Left cardiac atrium (tissue), 4 donors: ENCODE measurements at regions not wholly inside any gene's neighbourhood (a gene's known extent, or its start where the extent isn't known, plus 50 kb on each side); places are given as distances from the start of the nearest gene placed in this dataset.

Experiments used
- ATAC-seq, 2 donors: fragments of 200-7000 bp; cut with Tn5 transposase; one replicate each; pipeline ENCODE4 v1.9.1; 2020; ENCODE audit warnings: mild to moderate bottlenecking in 2 of 2, moderate library complexity in 2 of 2
- DNase-seq: peaks from one replicate; pipeline ENCODE4 v3.0.0-alpha.2; 2020
- intact Hi-C, 2 donors: fragments of 100-400 bp; cut with DNase I; formaldehyde crosslinking; loops; one replicate each; pipeline versions ENCODE4 v1.14.1 to v1.15.1; 2022 to 2023
- donor health status: DM: no; HTN: yes; CAD: no.
- donor health status: DM: no; HTN: yes; CAD: no; lungs with severe emphysema.
- donor health status: DM: yes; HTN: yes; CAD: no.
- donor health status: Dilated cardiomyopathy.

DNA sequence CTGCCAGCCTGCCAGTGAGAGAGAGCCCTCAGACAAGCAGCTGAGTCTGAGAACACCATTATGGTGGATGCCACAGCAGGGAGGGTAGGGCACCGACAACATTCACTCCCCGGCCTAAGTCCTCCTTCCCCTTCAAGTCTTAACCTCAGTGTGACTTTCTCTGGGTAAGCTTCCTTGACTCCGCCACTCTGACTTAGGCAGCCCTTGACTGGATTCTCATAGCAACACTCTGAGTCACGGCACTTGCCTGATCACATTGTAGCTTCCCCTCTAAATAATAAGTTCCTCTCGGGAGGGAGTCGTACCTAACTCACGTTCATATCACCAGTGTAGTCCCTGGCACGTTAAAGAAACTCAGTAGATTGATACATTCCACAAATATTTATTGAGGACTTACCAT lies 180.5 kb downstream of the FOXB1 start:
- intact Hi-C loops: loop anchor here in 1 of 2 donors (10.0 kb wide), 1 partner anchor 460 kb away; no protein-coding TSS in a partner anchor
- ATAC-seq (no peak), DNase-seq (no peak)

DNA sequence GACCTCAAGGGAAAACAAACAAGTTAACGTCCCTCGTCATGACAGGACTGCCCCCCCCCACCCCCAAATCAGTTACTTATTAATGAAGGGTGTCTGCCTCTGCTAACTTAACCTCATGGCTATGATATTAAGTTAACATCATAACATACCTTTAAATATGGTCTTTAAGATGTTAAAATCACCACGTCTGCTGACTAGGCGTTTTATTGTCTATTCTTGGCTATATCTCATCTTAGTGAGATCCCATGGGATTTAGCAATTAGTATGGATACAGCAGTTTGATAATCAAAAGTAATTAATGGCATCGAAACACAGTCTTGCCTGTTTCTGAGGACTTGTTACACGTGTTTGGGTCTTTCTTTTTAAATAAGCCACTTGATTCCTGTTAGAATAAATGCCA lies 186.9 kb downstream of the FOXB1 start:
- intact Hi-C loops: no loop called here
- no peak for ATAC-seq
- no peak for DNase-seq

- intact Hi-C loops: no loop called here
- DNase-seq: no peak
- ATAC-seq: no peak
Measured at GRCh38 chr15:60191821-60192220, 187.7 kb downstream of the FOXB1 start.

- intact Hi-C loops: no loop called here
- DNase-seq (no peak), ATAC-seq (no peak)
Measured at GRCh38 chr15:60195611-60196010, 191.5 kb downstream of the FOXB1 start.

DNA sequence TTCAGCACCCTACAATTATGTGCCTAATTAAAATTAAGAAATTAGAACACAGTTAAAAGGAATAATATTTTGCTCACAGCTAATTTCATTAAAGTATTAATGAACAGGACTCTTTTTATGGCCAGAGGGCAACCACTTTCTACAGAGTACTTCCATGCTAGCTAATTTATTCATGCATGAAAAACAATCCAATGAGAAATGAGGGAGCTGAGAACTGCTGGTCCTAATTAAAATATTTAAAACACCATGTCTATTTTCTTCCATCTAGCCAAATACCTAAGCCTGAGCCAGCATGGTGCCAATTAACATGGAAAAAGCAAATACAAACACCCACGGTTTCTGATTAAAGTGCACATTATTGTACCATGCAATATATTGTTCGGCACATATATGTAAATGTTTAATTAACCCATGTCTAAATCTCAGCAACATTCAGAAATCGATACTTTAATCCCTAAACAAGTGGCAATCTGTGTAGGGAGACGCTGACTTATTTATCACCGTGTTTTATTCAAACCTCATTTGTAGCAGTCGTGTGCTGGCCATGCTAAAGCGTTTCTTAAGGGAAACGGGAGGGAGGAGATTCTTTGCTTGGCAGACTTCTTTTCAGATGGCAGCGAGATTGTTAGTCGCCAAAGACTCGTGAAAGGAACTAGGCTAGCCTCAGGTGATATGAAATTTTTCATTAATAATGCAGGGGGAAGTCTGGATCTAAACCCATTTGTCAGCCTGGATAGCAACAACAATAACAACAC lies 193.5 kb downstream of the ANXA2 start:
- intact Hi-C loops: no loop called here
- DNase-seq: no peak
- ATAC-seq: no peak

- intact Hi-C loops: no loop called here
- ATAC-seq: peak; percentile 49 to 52
- no peak for DNase-seq
Measured at GRCh38 chr15:60208709-60209108, 189.1 kb downstream of the ANXA2 start.

DNA sequence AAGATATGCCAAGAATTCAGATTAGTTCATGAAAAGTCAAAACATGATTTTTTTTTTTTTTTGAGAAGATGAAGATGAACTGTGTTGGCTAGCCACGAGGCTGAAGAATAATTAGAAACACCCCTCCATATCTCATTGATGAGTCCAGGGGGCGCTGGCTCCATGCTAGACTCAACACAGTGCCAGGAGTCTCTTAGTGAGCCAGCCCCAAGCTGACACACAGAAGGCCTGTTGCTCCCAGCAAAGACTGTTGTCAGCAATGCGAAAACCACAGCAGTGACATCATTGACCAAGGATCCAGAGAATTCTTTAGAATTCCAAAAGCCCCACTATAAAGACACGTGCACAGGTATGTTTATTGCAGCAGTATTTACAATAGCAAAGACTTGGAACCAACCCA lies 185.2 kb downstream of the ANXA2 start:
- intact Hi-C loops: no loop called here
- no peak for DNase-seq
- peak in 1 of 2 donors; percentile 31 for ATAC-seq

DNA sequence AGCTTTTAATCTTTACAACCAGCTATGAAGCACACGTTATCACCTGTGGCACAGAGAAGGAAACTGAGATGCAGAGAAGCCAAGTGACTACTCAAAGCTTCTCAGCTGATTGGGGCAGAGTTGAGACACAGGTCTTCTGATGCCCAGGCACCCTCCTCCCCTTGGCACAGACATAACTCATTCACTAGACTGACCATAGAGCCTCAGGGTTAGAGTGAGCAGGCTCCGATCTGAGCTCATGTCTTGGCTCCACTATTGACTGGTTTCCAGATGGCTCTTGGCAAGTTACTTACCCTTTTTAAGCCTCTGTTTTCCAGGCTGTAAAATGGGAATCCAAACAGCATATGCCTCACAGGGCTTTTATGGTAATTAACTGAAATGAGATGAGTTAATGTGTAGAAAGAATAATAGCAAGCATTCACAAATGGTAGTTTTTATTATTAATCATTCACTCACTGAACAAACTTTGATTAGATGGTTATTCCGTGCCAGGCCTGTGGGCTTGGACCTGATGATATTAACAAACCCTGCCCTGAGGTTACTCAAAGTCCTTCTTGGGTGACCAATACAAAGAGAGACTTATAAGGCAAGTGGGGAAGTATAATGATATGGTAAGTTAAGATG lies 184.3 kb downstream of the ANXA2 start:
- peak in 1 of 2 donors; percentile 67 for ATAC-seq
- intact Hi-C loops: no loop called here
- no peak for DNase-seq

GRCh38 chr15:60214201-60214600 lies 183.6 kb downstream of the ANXA2 start:
- intact Hi-C loops: no loop called here
- DNase-seq (no peak), ATAC-seq (no peak)

- ATAC-seq: no peak
- intact Hi-C loops: no loop called here
- no peak for DNase-seq
Measured at GRCh38 chr15:60215225-60215963, 182.4 kb downstream of the ANXA2 start.

- DNase-seq: no peak
- intact Hi-C loops: no loop called here
- ATAC-seq: no peak
Measured at GRCh38 chr15:60217161-60217560, 180.6 kb downstream of the ANXA2 start.

DNA sequence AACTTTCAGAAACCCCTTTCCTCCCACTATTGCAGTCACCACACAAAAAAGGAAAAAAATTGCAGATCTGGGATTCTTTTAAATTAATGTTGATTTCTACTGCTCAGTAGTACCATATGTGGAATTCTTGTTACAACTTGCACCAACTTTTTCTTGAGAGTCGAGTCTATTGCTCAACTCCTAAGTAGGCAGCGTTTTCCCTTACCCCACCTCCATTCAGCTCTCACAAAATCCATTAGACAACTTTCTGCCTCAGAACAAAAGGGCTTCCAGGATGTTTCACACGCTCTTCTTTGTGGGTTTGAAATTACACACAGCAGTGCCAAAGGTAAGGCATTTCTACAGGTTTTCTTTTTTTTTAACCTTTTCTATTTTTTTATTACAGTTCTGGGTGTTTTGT lies 179.5 kb downstream of the ANXA2 start:
- intact Hi-C loops: no loop called here
- no peak for DNase-seq
- ATAC-seq: no peak

DNA sequence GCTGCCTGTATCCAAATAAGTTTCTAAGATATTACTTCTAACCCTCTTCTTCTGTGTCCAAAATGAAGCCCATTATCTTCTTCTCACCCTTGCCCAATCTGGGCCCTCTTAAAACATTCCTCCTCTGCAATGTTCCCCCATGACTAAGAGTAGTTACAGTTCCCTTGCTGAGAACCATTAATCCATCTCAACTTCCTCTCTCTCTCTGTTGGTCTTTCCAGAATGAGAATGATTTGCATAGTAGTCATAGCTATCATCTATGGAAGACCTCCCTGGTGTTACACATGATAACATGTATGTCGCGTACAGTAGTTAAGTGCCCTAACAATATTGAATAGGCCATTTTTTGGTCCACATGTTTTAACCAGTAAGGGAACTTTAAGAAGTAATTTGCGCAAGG lies 177.9 kb downstream of the ANXA2 start:
- intact Hi-C loops: no loop called here
- ATAC-seq (no peak), DNase-seq (no peak)

DNA sequence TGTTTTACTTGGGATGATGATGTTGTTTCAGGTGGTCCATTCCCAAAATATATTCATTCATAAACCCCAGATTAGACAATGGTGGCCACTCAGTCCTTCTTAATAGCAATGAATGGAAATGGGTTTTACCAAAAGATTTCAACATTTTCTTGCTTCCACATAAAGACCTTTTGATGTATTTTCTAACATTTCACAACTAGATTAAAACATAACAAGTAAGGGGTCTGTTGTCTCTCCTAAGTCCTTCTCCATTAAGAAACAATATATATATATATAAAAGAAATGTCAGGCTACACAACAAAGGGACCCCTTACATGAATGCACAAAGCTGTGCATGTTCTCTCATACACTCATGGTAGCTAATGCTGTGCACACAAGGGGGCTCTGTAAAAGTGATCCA lies 176.4 kb downstream of the ANXA2 start:
- intact Hi-C loops: no loop called here
- no peak for ATAC-seq

DNA sequence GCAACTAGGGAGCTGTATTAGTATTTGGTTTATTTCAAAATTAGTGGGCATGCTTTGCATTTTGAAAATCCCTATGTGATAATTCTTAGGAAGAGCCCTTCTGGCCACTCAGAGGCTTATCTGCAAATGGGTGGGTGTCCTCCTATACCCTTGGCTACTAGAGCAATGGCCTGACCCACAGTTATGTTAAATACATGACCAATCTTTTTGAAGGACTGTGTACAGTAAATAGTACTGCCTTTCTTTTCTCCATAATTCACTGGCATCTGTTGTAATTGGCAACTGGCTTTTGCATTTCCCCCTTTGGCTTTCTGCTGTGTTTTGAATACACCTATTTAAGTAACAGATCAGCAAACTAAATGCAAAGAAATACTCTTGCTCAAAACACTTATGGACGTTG lies 175.4 kb downstream of the ANXA2 start:
- ATAC-seq (no peak), DNase-seq (no peak)
- intact Hi-C loops: no loop called here

More for the DNA sequence above, 176.4 kb downstream of the ANXA2 start:
- DNase-seq: no peak

DNA sequence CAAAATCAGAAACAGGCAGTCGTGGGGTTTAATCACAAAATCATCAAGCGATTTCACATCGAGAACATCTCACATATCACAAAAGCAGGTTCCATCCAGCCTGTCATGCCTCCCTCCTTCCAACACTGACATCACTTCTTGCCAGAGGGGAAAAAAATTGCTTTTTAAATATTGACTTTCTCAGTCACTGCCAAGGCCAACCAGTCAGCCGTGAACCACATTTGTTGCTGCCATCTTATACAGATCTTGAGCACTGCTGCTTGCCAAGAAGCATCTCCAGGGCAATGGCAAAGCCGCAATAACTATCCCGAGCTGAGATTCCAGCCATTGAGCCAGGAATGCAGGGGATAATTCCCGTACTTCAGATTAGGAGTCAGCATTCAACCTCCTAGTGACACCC lies 174.6 kb downstream of the ANXA2 start:
- intact Hi-C loops: no loop called here
- ATAC-seq (no peak), DNase-seq (no peak)

DNA sequence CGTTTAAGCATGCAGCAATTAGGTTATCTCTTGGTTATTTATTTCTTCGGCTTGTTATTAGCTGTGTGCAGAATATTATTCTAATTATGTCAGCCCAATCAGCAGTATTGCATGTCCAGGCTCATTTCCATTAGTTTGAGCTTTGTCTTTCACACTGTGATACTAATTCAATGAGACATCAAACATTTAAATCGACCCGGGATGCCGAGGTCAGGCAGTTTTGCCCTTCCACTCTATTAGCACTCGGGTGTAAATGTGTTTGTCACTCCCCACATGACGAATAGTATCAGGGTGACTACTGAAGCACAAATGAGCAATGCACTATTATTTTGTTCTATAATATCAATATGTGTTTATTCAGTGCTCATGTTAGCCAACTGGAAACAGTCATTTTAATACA lies 170.9 kb downstream of the ANXA2 start:
- intact Hi-C loops: no loop called here
- ATAC-seq: no peak
- DNase-seq: no peak

DNA sequence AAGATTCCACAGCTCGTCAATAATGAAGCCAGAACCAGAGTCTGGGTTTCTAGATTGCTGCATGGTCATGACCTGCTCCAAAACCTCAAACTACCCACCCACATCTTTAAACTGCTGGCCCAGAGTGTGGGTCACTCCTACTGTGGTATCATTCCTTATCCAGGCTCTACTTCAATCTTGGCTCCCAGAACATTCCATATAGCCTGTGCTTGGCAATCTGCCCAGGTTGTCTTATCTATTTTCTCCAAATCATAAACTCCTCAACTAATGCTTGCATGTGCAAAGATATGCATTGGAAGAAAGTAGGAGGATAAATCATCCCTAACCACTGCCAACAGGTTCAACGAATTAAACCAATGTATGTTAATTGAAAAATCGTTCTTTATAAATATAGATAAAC lies 169.7 kb downstream of the ANXA2 start:
- intact Hi-C loops: no loop called here
- no peak for DNase-seq
- ATAC-seq: no peak

GRCh38 chr15:60228619-60229018 lies 169.2 kb downstream of the ANXA2 start:
- no peak for ATAC-seq

GRCh38 chr15:60235951-60236710 lies 161.7 kb downstream of the ANXA2 start:
- ATAC-seq (no peak), DNase-seq (no peak)
- intact Hi-C loops: no loop called here

More at GRCh38 chr15:60228619-60229018, 169.2 kb downstream of the ANXA2 start:
- intact Hi-C loops: no loop called here
- no peak for DNase-seq
